K562 (cell line): ENCODE measurements at regions not wholly inside any gene's neighbourhood (a gene's known extent, or its start where the extent isn't known, plus 50 kb on each side); places are given as distances from the start of the nearest gene placed in this dataset.

Experiments used
- ARNT ChIP-seq, 2 experiments: fragments of 450-650 bp; IDR thresholded peaks; 2 replicates each; pipeline ENCODE4 v1.6.1; 2016; ENCODE audit warnings: mild to moderate bottlenecking in 1 of 2
- CBFB ChIP-seq: sonication (generic); formaldehyde crosslinking; IDR thresholded peaks from 2 replicates; pipeline ENCODE4 v1.4.0; 2020; ENCODE audit warnings: mild to moderate bottlenecking, missing genetic modification reagents
- FOXA3 ChIP-seq, 2 experiments: fragments of 450-650 bp in 1 of 2; sonication (generic) in 1 of 2; formaldehyde crosslinking; IDR thresholded peaks in 1 of 2; conservative IDR thresholded peaks in 1 of 2; 2 replicates each; pipeline versions ENCODE4 v1.4.0 to v1.8.0; 2020 to 2022; ENCODE audit warnings: mild to moderate bottlenecking in 2 of 2, missing genetic modification reagents in 1 of 2
- GABPB2 ChIP-seq: fragments of 250-450 bp; sonication (Bioruptor Pico); conservative IDR thresholded peaks from 2 replicates; pipeline ENCODE4 v1.5.1; 2021; ENCODE audit warnings: mild to moderate bottlenecking
- MYNN ChIP-seq, 2 experiments: sonication (generic); formaldehyde crosslinking in 1 of 2; IDR thresholded peaks; 2 replicates each; pipeline versions ENCODE4 v1.5.0 to v1.6.1; 2016 to 2020; ENCODE audit warnings: antibody characterized with exemption in 1 of 2, missing genetic modification reagents in 1 of 2
- PTTG1 ChIP-seq: fragments of 450-650 bp; IDR thresholded peaks from 2 replicates; pipeline ENCODE4 v1.6.1; 2016; ENCODE audit warnings: low read depth, mild to moderate bottlenecking, missing genetic modification characterization, missing compliant biosample characterization
- SAP30 ChIP-seq: fragments of 200-600 bp; sonication (generic); IDR thresholded peaks from 2 replicates; pipeline ENCODE4 v1.6.1; 2012; ENCODE audit warnings: borderline replicate concordance, low read depth, mild to moderate bottlenecking, moderate library complexity, low read length, control low read depth, inconsistent platforms; ENCODE audit not compliant: insufficient read depth, poor library complexity, severe bottlenecking
- ZNF124 ChIP-seq: sonication (generic); formaldehyde crosslinking; IDR thresholded peaks from 2 replicates; pipeline ENCODE4 v1.8.1; 2022; ENCODE audit warnings: missing genetic modification reagents
- ZNF324 ChIP-seq: fragments of 250-450 bp; sonication (Bioruptor Pico); IDR thresholded peaks from 2 replicates; pipeline ENCODE4 v1.4.0; 2020; ENCODE audit warnings: mild to moderate bottlenecking
- TF ChIP-seq, protein P1 (sequence below): fragments of 450-650 bp; IDR thresholded peaks from 2 replicates; pipeline ENCODE4 v1.6.1; 2017; ENCODE audit warnings: antibody characterized with exemption, mild to moderate bottlenecking
- TF ChIP-seq, protein P2 (sequence below): fragments of 250-450 bp; sonication (Bioruptor Pico); IDR thresholded peaks from 2 replicates; pipeline ENCODE4 v1.4.0; 2020
- TF ChIP-seq, protein P3 (sequence below): fragments of 250-450 bp; sonication (Bioruptor Pico); IDR thresholded peaks from 2 replicates; pipeline ENCODE4 v1.4.0; 2020; ENCODE audit warnings: mild to moderate bottlenecking, moderate library complexity, borderline replicate concordance
- TF ChIP-seq, protein P4 (sequence below): fragments of 450-650 bp; IDR thresholded peaks from 2 replicates; pipeline ENCODE4 v1.6.1; 2017; ENCODE audit warnings: antibody characterized with exemption
- TF ChIP-seq, protein P5 (sequence below), 2 experiments: fragments of 450-650 bp in 1 of 2; sonication (generic) in 1 of 2; formaldehyde crosslinking in 1 of 2; IDR thresholded peaks in 1 of 2; conservative IDR thresholded peaks in 1 of 2; 2 replicates each; pipeline versions ENCODE4 v1.6.1 to v1.8.1; 2016 to 2023; ENCODE audit warnings: mild to moderate bottlenecking in 2 of 2, moderate library complexity in 2 of 2, inconsistent platforms in 1 of 2, missing genetic modification reagents in 1 of 2

DNA sequence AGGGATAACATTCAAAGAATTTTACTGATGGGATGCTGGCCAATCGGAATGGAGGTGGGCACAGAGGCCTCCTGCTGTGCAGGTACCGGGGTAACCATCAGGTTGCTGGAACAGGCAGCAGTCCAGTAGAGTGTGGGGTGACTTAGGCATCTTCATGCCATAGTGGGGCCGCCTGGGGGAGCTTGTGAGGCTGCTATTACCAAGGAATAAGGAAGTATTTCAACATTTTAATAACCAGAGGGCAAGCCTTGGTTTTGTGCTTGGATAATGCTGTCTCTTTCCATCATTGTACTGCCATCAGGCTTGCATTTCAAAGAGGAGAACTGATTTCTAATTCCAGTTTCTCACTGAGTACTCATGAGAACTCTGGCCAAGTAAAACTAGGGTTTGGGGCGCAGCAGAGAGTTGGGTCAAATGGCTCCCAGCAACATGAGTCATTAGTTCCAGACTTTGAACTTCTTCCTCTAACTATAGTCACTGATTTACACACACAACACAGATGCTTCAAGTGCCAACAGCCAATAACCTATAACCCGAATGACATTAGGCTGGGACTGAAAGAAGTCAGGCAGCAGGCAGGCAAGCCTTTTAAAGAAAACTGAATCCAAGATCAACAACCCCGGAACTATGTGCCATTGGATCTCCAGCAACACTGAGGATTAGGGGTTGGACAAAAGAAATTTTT is 56.1 kb upstream of the FHL2 start (continued):
- TF ChIP-seq FOXA3 (CRISPR knock-in tag; conservative IDR thresholded peaks at IDR 0.05 in 1 of 2, IDR thresholded peaks at IDR 0.05 in 1 of 2) (no peak), CBFB (CRISPR knock-in tag) (no peak), PTTG1 (0 out of 2 replicates have a peak, but pooled peaks have one; percentile 60), ZNF324 (no peak), MYNN (IDR thresholded peaks at IDR 0.05) (no peak), MYNN (CRISPR knock-in tag; IDR thresholded peaks at IDR 0.05) (no peak), GABPB2 (CRISPR knock-in tag) (no peak), SAP30 (no peak), ZNF124 (CRISPR knock-in tag) (no peak), ARNT (IDR thresholded peaks at IDR 0.05) (no peak)
- TF ChIP-seq, protein P1, sequence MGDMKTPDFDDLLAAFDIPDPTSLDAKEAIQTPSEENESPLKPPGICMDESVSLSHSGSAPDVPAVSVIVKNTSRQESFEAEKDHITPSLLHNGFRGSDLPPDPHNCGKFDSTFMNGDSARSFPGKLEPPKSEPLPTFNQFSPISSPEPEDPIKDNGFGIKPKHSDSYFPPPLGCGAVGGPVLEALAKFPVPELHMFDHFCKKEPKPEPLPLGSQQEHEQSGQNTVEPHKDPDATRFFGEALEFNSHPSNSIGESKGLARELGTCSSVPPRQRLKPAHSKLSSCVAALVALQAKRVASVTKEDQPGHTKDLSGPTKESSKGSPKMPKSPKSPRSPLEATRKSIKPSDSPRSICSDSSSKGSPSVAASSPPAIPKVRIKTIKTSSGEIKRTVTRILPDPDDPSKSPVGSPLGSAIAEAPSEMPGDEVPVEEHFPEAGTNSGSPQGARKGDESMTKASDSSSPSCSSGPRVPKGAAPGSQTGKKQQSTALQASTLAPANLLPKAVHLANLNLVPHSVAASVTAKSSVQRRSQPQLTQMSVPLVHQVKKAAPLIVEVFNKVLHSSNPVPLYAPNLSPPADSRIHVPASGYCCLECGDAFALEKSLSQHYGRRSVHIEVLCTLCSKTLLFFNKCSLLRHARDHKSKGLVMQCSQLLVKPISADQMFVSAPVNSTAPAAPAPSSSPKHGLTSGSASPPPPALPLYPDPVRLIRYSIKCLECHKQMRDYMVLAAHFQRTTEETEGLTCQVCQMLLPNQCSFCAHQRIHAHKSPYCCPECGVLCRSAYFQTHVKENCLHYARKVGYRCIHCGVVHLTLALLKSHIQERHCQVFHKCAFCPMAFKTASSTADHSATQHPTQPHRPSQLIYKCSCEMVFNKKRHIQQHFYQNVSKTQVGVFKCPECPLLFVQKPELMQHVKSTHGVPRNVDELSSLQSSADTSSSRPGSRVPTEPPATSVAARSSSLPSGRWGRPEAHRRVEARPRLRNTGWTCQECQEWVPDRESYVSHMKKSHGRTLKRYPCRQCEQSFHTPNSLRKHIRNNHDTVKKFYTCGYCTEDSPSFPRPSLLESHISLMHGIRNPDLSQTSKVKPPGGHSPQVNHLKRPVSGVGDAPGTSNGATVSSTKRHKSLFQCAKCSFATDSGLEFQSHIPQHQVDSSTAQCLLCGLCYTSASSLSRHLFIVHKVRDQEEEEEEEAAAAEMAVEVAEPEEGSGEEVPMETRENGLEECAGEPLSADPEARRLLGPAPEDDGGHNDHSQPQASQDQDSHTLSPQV, result peak; percentile 73
- TF ChIP-seq, protein P2, sequence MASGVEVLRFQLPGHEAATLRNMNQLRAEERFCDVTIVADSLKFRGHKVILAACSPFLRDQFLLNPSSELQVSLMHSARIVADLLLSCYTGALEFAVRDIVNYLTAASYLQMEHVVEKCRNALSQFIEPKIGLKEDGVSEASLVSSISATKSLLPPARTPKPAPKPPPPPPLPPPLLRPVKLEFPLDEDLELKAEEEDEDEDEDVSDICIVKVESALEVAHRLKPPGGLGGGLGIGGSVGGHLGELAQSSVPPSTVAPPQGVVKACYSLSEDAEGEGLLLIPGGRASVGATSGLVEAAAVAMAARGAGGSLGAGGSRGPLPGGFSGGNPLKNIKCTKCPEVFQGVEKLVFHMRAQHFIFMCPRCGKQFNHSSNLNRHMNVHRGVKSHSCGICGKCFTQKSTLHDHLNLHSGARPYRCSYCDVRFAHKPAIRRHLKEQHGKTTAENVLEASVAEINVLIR (CRISPR knock-in tag), result 0 out of 2 replicates have a peak, but pooled peaks have one; percentile 17
- TF ChIP-seq, protein P3, sequence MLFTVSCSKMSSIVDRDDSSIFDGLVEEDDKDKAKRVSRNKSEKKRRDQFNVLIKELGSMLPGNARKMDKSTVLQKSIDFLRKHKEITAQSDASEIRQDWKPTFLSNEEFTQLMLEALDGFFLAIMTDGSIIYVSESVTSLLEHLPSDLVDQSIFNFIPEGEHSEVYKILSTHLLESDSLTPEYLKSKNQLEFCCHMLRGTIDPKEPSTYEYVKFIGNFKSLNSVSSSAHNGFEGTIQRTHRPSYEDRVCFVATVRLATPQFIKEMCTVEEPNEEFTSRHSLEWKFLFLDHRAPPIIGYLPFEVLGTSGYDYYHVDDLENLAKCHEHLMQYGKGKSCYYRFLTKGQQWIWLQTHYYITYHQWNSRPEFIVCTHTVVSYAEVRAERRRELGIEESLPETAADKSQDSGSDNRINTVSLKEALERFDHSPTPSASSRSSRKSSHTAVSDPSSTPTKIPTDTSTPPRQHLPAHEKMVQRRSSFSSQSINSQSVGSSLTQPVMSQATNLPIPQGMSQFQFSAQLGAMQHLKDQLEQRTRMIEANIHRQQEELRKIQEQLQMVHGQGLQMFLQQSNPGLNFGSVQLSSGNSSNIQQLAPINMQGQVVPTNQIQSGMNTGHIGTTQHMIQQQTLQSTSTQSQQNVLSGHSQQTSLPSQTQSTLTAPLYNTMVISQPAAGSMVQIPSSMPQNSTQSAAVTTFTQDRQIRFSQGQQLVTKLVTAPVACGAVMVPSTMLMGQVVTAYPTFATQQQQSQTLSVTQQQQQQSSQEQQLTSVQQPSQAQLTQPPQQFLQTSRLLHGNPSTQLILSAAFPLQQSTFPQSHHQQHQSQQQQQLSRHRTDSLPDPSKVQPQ (CRISPR knock-in tag), result no peak
- TF ChIP-seq, protein P4, sequence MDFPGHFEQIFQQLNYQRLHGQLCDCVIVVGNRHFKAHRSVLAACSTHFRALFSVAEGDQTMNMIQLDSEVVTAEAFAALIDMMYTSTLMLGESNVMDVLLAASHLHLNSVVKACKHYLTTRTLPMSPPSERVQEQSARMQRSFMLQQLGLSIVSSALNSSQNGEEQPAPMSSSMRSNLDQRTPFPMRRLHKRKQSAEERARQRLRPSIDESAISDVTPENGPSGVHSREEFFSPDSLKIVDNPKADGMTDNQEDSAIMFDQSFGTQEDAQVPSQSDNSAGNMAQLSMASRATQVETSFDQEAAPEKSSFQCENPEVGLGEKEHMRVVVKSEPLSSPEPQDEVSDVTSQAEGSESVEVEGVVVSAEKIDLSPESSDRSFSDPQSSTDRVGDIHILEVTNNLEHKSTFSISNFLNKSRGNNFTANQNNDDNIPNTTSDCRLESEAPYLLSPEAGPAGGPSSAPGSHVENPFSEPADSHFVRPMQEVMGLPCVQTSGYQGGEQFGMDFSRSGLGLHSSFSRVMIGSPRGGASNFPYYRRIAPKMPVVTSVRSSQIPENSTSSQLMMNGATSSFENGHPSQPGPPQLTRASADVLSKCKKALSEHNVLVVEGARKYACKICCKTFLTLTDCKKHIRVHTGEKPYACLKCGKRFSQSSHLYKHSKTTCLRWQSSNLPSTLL, result no peak
- TF ChIP-seq, protein P5, sequence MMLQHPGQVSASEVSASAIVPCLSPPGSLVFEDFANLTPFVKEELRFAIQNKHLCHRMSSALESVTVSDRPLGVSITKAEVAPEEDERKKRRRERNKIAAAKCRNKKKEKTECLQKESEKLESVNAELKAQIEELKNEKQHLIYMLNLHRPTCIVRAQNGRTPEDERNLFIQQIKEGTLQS (IDR thresholded peaks at IDR 0.05), result no peak; the same call in 1 of the 2 replicates
- TF ChIP-seq, protein P5 (CRISPR knock-in tag; conservative IDR thresholded peaks at IDR 0.05), result no peak
